ENCODE measurements at regions not wholly inside any gene's neighbourhood (a gene's known extent, or its start where the extent isn't known, plus 50 kb on each side); places are given as distances from the start of the nearest gene placed in this dataset.

GRCh38 chr2:105158002-105158401 lies 83.5 kb upstream of the GPR45 start:
- TF ChIP-seq FOXM1 (IDR thresholded peaks at IDR 0.05; ENCODE audit: borderline replicate concordance) (no peak), HDGF (IDR thresholded peaks at IDR 0.05; ENCODE audit: borderline replicate concordance) (no peak), SP1 (IDR thresholded peaks at IDR 0.05) (no peak), SUZ12 (IDR thresholded peaks at IDR 0.05) (no peak)

Measured in HEK293T (cell line).